SH-SY5Y (cell line): ENCODE measurements at regions not wholly inside any gene's neighbourhood (a gene's known extent, or its start where the extent isn't known, plus 50 kb on each side); places are given as distances from the start of the nearest gene placed in this dataset.

Experiments
- GATA2 ChIP-seq: IDR thresholded peaks from 2 replicates; pipeline ENCODE4 v1.6.1; 2011; ENCODE audit warnings: mild to moderate bottlenecking, low read depth, low read length
- GATA3 ChIP-seq: IDR thresholded peaks from 2 replicates; pipeline ENCODE4 v1.6.1; 2011; ENCODE audit warnings: low read depth, mild to moderate bottlenecking, low read length, moderate library complexity

- TF ChIP-seq GATA2 (no peak), GATA3 (no peak)
Observed at GRCh38 chr6:48750861-48751260, 639.9 kb upstream of the PTCHD4 start.
